ENCODE measurements at regions not wholly inside any gene's neighbourhood (a gene's known extent, or its start where the extent isn't known, plus 50 kb on each side); places are given as distances from the start of the nearest gene placed in this dataset.

DNA sequence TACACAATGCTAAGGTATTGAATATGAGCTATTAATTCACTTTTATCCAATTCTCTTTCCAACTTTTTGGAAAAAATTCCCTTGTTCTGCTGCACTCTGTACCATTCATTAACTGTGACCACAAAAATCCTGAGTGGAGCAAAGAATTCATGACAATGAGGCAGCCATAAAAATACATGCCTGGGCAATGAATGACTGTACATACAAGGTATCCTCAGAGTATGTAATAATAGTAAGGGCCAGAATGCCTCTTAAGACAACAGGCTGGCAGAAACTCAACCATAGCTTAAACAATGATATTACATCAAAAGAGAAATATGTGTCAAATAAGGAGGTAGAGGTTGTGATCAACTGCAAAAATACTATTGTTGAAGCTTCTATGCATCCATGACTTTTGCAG, 74.7 kb upstream of the CA10 start:
- Histone ChIP-seq H3K9ac (no peak overlapping the region), H2AFZ (ENCODE audit: low read depth) (no peak overlapping the region), H3K27me3 (ENCODE audit: insufficient read depth, low read depth) (no peaks in the 10 kb centered on the region), H4K20me1 (ENCODE audit: insufficient read depth) (no peaks in the 10 kb centered on the region), H3K4me1 (ENCODE audit: low read depth, poor library complexity, severe bottlenecking) (no peaks in the 10 kb centered on the region), H3K36me3 (ENCODE audit: insufficient read depth) (no peaks in the 10 kb centered on the region), H3K27ac (no peak overlapping the region), H3K4me3 (IDR thresholded peaks at IDR 0.05; ENCODE audit: insufficient read depth, low read depth, low read length) (no peak overlapping the region), H3K4me2 (no peak overlapping the region), H3K79me2 (ENCODE audit: insufficient read depth, low read depth) (no peaks in the 10 kb centered on the region)
- TF ChIP-seq, protein P1, sequence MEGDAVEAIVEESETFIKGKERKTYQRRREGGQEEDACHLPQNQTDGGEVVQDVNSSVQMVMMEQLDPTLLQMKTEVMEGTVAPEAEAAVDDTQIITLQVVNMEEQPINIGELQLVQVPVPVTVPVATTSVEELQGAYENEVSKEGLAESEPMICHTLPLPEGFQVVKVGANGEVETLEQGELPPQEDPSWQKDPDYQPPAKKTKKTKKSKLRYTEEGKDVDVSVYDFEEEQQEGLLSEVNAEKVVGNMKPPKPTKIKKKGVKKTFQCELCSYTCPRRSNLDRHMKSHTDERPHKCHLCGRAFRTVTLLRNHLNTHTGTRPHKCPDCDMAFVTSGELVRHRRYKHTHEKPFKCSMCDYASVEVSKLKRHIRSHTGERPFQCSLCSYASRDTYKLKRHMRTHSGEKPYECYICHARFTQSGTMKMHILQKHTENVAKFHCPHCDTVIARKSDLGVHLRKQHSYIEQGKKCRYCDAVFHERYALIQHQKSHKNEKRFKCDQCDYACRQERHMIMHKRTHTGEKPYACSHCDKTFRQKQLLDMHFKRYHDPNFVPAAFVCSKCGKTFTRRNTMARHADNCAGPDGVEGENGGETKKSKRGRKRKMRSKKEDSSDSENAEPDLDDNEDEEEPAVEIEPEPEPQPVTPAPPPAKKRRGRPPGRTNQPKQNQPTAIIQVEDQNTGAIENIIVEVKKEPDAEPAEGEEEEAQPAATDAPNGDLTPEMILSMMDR (conservative IDR thresholded peaks at IDR 0.05; ENCODE audit: low read depth, low read length): no peak

DNA sequence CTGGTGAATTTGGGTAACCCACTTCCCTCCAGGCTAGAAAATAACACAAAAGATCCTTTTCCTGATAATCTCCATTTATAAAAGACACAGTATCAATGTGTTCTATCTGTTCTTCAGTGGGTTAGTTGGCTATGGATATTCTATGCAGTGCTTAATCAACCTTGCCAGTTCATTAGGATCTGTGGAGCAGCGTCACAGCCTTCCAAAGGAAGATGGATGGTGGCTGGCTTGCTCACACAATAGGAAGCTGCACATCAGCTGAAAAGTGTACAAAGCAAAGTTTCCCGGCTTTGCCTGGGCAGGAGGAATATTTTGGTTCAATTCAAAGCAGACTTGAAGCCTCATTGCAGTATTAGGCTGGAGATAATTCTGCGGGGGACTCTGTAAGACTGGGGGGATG, 70.3 kb upstream of the CA10 start:
- no peaks in the 10 kb centered on the region for H3K79me2 ChIP-seq (ENCODE audit: insufficient read depth, low read depth)
- no peak overlapping the region for H3K9ac ChIP-seq
- no peaks in the 10 kb centered on the region for H3K27me3 ChIP-seq (ENCODE audit: insufficient read depth, low read depth)
- no peak overlapping the region for H3K4me2 ChIP-seq
- H3K4me1 ChIP-seq (ENCODE audit: low read depth, poor library complexity, severe bottlenecking): no peaks in the 10 kb centered on the region
- no peaks in the 10 kb centered on the region for H3K36me3 ChIP-seq (ENCODE audit: insufficient read depth)
- TF ChIP-seq, protein P1 (conservative IDR thresholded peaks at IDR 0.05; ENCODE audit: low read depth, low read length): no peak
- no peak overlapping the region for H3K4me3 ChIP-seq (IDR thresholded peaks at IDR 0.05; ENCODE audit: insufficient read depth, low read depth, low read length)
- H3K27ac ChIP-seq: no peak overlapping the region
- H2AFZ ChIP-seq (ENCODE audit: low read depth): no peak overlapping the region
- H4K20me1 ChIP-seq (ENCODE audit: insufficient read depth): no peaks in the 10 kb centered on the region

DNA sequence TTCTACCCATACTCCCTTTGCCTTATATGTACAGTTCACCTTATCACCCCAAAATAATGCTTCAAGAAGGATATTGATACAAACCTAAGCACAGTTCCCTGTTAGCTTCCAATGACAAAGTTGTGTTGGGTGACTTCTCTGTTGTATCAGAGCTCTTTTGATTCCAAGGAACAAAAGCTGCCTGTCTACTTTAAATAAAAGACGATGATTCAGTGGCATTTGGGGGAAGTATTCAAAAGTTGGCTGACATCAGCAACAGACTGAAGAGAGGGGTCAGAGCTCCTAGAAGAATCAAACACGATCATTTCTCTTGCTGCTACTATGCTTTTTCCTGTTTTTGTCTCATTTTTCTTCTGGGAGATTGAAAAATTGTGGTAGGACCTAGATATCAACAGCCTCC, 69.4 kb upstream of the CA10 start:
- Histone ChIP-seq H3K9ac (no peak overlapping the region), H4K20me1 (ENCODE audit: insufficient read depth) (no peaks in the 10 kb centered on the region), H3K4me1 (ENCODE audit: low read depth, poor library complexity, severe bottlenecking) (no peaks in the 10 kb centered on the region), H2AFZ (ENCODE audit: low read depth) (no peak overlapping the region), H3K27ac (no peak overlapping the region), H3K36me3 (ENCODE audit: insufficient read depth) (no peaks in the 10 kb centered on the region), H3K79me2 (ENCODE audit: insufficient read depth, low read depth) (no peaks in the 10 kb centered on the region), H3K4me2 (no peak overlapping the region), H3K4me3 (IDR thresholded peaks at IDR 0.05; ENCODE audit: insufficient read depth, low read depth, low read length) (no peak overlapping the region), H3K27me3 (ENCODE audit: insufficient read depth, low read depth) (no peaks in the 10 kb centered on the region)
- TF ChIP-seq, protein P1 (conservative IDR thresholded peaks at IDR 0.05; ENCODE audit: low read depth, low read length): no peak

DNA sequence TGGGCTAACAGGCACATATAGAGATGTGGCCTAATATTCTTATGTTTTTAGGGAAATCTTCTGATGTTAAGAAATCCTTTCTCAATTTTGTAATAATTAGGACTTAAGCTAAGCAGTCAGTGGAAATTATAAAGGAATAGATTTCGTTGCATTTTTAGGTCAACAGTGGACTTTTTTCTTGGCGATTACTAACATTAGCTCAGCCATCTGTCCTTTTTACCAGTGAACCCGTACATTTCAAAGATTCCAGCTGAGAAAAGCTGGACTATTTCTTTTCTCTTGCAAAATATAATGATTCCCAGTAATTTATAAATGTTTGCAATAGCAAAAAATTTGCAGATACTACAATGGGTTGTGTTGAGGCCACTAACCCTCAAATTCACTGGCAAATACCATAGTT, 54.9 kb upstream of the CA10 start:
- no peak overlapping the region for H2AFZ ChIP-seq (ENCODE audit: low read depth)
- H3K79me2 ChIP-seq (ENCODE audit: insufficient read depth, low read depth): no peaks in the 10 kb centered on the region
- no peak overlapping the region for H3K9ac ChIP-seq
- no peaks in the 10 kb centered on the region for H4K20me1 ChIP-seq (ENCODE audit: insufficient read depth)
- TF ChIP-seq, protein P1 (conservative IDR thresholded peaks at IDR 0.05; ENCODE audit: low read depth, low read length): no peak
- H3K27me3 ChIP-seq (ENCODE audit: insufficient read depth, low read depth): no peaks in the 10 kb centered on the region
- H3K4me3 ChIP-seq (IDR thresholded peaks at IDR 0.05; ENCODE audit: insufficient read depth, low read depth, low read length): no peak overlapping the region
- no peak overlapping the region for H3K4me2 ChIP-seq
- H3K27ac ChIP-seq: no peak overlapping the region
- no peaks in the 10 kb centered on the region for H3K36me3 ChIP-seq (ENCODE audit: insufficient read depth)
- H3K4me1 ChIP-seq (ENCODE audit: low read depth, poor library complexity, severe bottlenecking): no peaks in the 10 kb centered on the region

DNA sequence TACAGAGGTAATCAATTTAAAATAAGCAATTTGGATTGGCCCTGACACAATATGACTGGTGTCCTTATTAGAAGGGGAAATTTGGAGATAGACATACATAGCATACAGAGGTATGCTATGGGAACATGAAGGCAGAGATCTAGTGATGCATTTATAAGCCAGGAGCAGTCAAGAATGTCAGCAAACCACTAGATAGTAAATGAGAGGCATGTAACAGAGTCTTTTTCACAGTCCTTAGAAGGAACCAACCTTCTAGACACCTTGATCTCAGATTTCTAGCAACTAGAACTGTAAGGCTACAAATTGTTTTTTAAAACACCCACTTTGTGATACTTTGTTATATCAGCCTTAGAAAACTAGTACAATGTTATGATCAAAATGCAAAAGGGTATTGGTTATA, 54.3 kb upstream of the CA10 start:
- H3K4me3 ChIP-seq (IDR thresholded peaks at IDR 0.05; ENCODE audit: insufficient read depth, low read depth, low read length): no peak overlapping the region
- no peaks in the 10 kb centered on the region for H3K4me1 ChIP-seq (ENCODE audit: low read depth, poor library complexity, severe bottlenecking)
- no peak overlapping the region for H3K27ac ChIP-seq
- H3K36me3 ChIP-seq (ENCODE audit: insufficient read depth): no peaks in the 10 kb centered on the region
- H3K79me2 ChIP-seq (ENCODE audit: insufficient read depth, low read depth): no peaks in the 10 kb centered on the region
- no peaks in the 10 kb centered on the region for H4K20me1 ChIP-seq (ENCODE audit: insufficient read depth)
- H3K4me2 ChIP-seq: no peak overlapping the region
- H3K9ac ChIP-seq: no peak overlapping the region
- H2AFZ ChIP-seq (ENCODE audit: low read depth): no peak overlapping the region
- no peaks in the 10 kb centered on the region for H3K27me3 ChIP-seq (ENCODE audit: insufficient read depth, low read depth)
- TF ChIP-seq, protein P1 (conservative IDR thresholded peaks at IDR 0.05; ENCODE audit: low read depth, low read length): no peak
